Thoracic aorta (tissue), 2 donors: ENCODE measurements at regions not wholly inside any gene's neighbourhood (a gene's known extent, or its start where the extent isn't known, plus 50 kb on each side); places are given as distances from the start of the nearest gene placed in this dataset.

ENCODE experiments used
- ATAC-seq: fragments of 150-250 bp; one replicate; pipeline ENCODE4 v1.8.0; 2017; ENCODE audit warnings: low read depth; ENCODE audit not compliant: insufficient number of reproducible peaks, low FRiP score
- DNase-seq: peaks from one replicate; pipeline ENCODE4 v3.0.0-alpha.2; 2020; ENCODE audit warnings: low spot score
- H3K27ac ChIP-seq, 2 donors: fragments of 200-600 bp; sonication (generic); 1 replicate in 1 of 2; 2 replicates in 1 of 2; pipeline ENCODE4 v1.5.1; 2016; ENCODE audit warnings: mild to moderate bottlenecking in 2 of 2, moderate library complexity in 2 of 2
- H3K27me3 ChIP-seq: fragments of 200-600 bp; sonication (generic); replicated peaks from 2 replicates; pipeline ENCODE4 v1.6.0; 2016; ENCODE audit warnings: mild to moderate bottlenecking; ENCODE audit not compliant: insufficient read depth
- H3K36me3 ChIP-seq: fragments of 200-600 bp; sonication (generic); one replicate; pipeline ENCODE4 v1.5.1; 2016
- H3K4me1 ChIP-seq, 2 donors: fragments of 200-600 bp; sonication (generic); 1 replicate in 1 of 2; 2 replicates in 1 of 2; pipeline versions ENCODE4 v1.5.1 to v1.6.0; 2016; ENCODE audit warnings: low read depth in 2 of 2, mild to moderate bottlenecking in 1 of 2; ENCODE audit not compliant: control insufficient read depth in 1 of 2
- H3K4me3 ChIP-seq: fragments of 200-600 bp; sonication (generic); 2 replicates; pipeline ENCODE4 v1.5.1; 2016; ENCODE audit warnings: mild to moderate bottlenecking
- H3K9me3 ChIP-seq: fragments of 200-600 bp; sonication (generic); 2 replicates; pipeline ENCODE4 v1.5.1; 2016
- TF ChIP-seq, protein P1 (sequence below): fragments of 200-600 bp; sonication (generic); IDR thresholded peaks from one replicate; pipeline ENCODE4 v1.5.1; 2019; ENCODE audit warnings: antibody characterized with exemption

DNA sequence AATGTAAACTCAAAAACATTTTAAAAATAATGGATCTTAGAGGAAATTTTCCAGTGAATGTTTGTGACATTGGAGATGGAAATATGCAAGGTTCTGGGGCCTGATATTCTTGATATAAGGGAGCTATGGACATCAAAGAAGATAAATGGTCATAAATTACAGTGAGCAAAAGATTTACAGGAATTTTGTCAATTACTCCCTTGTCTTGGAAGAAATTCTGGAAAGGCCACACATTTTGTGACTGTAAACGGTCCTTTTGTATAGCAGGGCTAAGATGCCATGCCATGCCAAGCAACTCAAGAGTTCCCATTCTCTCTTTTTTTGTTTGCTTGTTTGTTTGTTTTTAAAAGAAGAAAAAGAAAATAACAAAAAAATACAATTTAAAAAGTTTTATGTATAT lies 1186.2 kb upstream of the CITED2 start:
- Histone ChIP-seq H3K27ac (no peak overlapping the region), H3K4me3 (no peak overlapping the region), H3K27me3 (no peaks in the 10 kb centered on the region), H3K36me3 (no peaks in the 10 kb centered on the region), H3K4me1 (peaks cover 0 to 3% of the 10 kb centered on the region in 2 donors), H3K9me3 (no peaks in the 10 kb centered on the region)
- DNase-seq (no peak), ATAC-seq (no peak)
- TF ChIP-seq, protein P1, sequence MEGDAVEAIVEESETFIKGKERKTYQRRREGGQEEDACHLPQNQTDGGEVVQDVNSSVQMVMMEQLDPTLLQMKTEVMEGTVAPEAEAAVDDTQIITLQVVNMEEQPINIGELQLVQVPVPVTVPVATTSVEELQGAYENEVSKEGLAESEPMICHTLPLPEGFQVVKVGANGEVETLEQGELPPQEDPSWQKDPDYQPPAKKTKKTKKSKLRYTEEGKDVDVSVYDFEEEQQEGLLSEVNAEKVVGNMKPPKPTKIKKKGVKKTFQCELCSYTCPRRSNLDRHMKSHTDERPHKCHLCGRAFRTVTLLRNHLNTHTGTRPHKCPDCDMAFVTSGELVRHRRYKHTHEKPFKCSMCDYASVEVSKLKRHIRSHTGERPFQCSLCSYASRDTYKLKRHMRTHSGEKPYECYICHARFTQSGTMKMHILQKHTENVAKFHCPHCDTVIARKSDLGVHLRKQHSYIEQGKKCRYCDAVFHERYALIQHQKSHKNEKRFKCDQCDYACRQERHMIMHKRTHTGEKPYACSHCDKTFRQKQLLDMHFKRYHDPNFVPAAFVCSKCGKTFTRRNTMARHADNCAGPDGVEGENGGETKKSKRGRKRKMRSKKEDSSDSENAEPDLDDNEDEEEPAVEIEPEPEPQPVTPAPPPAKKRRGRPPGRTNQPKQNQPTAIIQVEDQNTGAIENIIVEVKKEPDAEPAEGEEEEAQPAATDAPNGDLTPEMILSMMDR = no peak

DNA sequence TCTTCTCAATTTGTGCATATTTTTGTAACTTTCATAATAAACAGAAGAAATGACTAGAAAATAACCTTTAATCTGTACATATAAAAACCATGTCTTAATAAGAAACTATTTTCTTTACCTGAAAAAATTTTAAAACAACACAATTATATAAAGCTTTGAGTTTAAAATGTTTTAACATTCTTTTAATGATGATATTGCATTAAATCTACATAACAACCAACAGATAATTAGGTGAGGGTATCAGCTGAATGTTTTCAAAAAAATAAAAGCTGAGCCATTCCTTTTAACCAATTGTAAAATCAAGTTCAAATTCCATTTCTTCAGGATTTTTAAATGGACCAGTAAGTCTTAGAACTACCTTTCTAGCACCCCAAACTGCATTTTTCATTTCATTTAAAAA lies 1185.0 kb upstream of the CITED2 start:
- Histone ChIP-seq H3K36me3 (no peaks in the 10 kb centered on the region), H3K9me3 (no peaks in the 10 kb centered on the region), H3K27ac (no peak overlapping the region), H3K4me1 (peaks cover 0 to 3% of the 10 kb centered on the region in 2 donors), H3K4me3 (no peak overlapping the region), H3K27me3 (no peaks in the 10 kb centered on the region)
- DNase-seq = no peak
- TF ChIP-seq, protein P1 = no peak
- ATAC-seq = no peak

DNA sequence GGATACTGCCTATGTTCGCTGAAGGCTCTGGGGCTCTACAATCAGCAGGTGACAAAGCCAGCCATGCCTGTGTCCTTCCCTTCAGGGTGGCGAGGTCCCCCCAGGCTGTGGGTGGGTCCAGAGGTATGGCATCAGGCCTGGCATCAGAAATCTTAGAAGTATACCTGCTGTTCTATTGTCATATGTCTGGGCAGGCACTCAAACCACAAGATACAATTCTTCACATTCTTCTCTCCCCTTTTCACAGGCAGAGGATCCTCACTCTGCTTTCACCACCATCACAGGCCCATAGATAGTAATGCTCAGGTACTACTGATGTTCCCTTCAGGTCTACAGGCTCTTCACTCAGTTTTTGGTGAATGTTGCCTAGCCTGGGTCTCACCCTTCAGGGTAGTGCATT lies 1180.0 kb upstream of the CITED2 start:
- TF ChIP-seq, protein P1 = no peak
- Histone ChIP-seq H3K4me1 (no peaks in the 10 kb centered on the region), H3K9me3 (no peaks in the 10 kb centered on the region), H3K4me3 (no peak overlapping the region), H3K27me3 (no peaks in the 10 kb centered on the region), H3K27ac (no peak overlapping the region), H3K36me3 (no peaks in the 10 kb centered on the region)
- ATAC-seq = no peak
- no peak for DNase-seq

DNA sequence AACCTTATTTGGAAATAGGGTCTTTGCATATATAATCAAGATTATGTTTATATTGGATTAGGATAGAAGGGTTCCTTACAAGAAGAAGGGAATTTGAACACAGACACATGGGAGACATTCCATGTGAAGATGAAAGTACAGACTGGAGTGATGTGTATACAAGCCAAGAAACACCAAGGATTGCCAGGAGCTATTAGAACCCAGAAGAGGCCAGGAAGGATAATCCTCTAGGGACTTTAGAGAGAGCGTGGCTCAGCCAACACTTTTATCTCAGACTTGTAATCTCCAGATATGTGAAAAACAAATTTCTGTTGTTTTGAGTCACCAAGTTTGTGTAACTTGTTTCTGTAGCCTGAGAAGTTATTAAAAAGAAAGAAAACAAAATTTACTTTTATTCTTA lies 1173.9 kb upstream of the CITED2 start:
- no peak for DNase-seq
- no peaks in the 10 kb centered on the region for H3K36me3 ChIP-seq
- no peak for ATAC-seq

DNA sequence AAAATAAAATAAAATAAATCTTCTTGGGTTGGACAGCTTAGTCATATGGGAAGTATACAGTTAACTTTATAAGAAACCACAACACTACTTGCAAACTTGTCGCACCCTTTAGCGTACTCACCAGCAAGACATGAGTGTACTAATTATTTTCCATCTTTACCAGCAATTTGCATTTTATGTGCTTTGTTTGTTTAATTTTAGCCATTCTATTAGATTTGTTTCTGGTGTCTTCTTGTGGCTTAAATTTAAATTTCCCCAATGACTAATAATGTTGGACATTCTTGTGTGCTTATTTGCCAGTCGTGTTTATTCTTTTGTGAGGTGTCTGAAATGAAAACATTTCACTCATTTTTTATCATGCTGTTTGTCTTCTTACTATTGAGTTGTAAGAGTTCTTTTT lies 1172.2 kb upstream of the CITED2 start:
- TF ChIP-seq, protein P1 = no peak
- H3K4me3 ChIP-seq = no peak overlapping the region
- no peaks in the 10 kb centered on the region for H3K36me3 ChIP-seq
- peaks cover 0 to 3% of the 10 kb centered on the region in 2 donors for H3K4me1 ChIP-seq
- no peaks in the 10 kb centered on the region for H3K9me3 ChIP-seq
- no peak for ATAC-seq
- no peaks in the 10 kb centered on the region for H3K27me3 ChIP-seq
- no peak for DNase-seq
- H3K27ac ChIP-seq = no peak overlapping the region

More for the DNA sequence above, 1173.9 kb upstream of the CITED2 start:
- Histone ChIP-seq H3K27me3 (no peaks in the 10 kb centered on the region), H3K4me3 (no peak overlapping the region), H3K27ac (no peak overlapping the region), H3K4me1 (no peaks in the 10 kb centered on the region), H3K9me3 (no peaks in the 10 kb centered on the region)
- TF ChIP-seq, protein P1 = no peak
